GM03348 (cell line): ENCODE measurements at regions not wholly inside any gene's neighbourhood (a gene's known extent, or its start where the extent isn't known, plus 50 kb on each side); places are given as distances from the start of the nearest gene placed in this dataset.
A peak's percentile ranks its signal among the peaks of the same experiment; 100 is the strongest.

Source experiments
- DNase-seq: peaks from one replicate; pipeline ENCODE4 v3.0.0; 2012; ENCODE audit warnings: low spot score

- no peak for DNase-seq
Measured at GRCh38 chr1:22376546-22376945, 75.1 kb upstream of the ZBTB40 start.

- DNase-seq: peak; percentile 20
Measured at GRCh38 chr1:22376976-22377375, 74.7 kb upstream of the ZBTB40 start.

- DNase-seq: peak; percentile 49
Measured at GRCh38 chr1:22379566-22379965, 72.1 kb upstream of the ZBTB40 start.

- peak; percentile 25 for DNase-seq
Measured at GRCh38 chr1:22380024-22380785, 71.4 kb upstream of the ZBTB40 start.

DNA sequence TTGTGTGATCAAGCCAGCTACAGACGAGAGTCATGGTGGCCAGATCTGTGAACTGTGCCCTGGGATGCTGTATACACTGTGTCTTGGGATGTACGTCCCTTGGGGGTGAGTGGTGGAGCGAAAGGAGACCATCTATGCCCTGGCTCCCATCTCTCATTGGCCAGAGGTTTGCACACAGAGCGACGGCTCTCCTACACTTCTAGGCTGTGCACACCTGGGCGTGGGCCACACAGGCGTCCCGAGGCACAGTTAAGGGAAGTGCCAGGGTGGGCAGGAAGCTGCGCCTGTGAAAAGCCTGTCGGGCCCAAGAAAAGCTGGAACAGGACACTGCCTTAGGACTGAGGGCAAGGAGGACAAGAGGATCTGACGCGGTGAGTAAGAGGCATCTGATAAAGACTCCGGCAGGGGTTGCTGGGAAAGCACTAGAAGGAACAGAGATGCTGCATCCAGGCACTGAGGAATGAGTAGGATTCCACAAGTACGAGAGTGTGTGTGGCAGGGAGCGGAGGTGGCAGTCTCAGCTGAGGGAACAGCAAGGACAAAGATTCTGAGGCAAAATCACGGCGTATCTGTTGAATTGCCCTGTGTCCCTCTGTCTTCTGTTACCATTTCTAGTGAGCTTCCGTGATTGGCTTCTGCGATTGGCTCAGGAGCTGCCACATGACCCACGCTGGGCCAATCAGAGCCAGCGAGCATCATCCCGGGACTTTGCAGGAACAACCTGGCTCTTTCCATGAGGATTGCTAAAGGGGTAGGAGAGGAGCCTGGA is 67.9 kb upstream of the ZBTB40 start:
- no peak for DNase-seq

- no peak for DNase-seq
Measured at GRCh38 chr1:22385537-22385936, 66.1 kb upstream of the ZBTB40 start.

GRCh38 chr1:22386774-22387173 is 64.9 kb upstream of the ZBTB40 start:
- DNase-seq: no peak

GRCh38 chr1:22387919-22388580 is 63.6 kb upstream of the ZBTB40 start:
- DNase-seq: peak; percentile 49

- DNase-seq: peak; percentile 92
Measured at GRCh38 chr1:22388671-22389450, 62.8 kb upstream of the ZBTB40 start.

DNA sequence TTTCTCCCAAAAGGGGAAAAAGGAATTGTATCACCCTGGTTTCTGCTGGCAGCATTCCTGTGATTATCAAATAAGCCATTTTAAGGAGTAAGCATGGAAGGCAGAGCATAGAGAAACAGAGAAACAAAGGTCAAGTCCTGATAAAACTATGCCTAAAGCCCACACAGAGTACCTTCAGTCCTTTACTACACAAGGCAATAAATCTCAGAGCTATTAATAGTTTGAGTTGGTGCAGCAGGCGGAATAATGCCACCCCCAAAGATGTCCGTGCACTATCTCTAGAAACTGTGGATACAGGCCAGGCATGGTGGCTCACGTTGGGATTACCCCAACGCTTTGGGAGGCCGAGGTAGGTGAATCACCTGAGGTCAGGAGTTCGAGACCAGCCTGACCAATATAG is 58.1 kb upstream of the ZBTB40 start:
- no peak for DNase-seq

DNA sequence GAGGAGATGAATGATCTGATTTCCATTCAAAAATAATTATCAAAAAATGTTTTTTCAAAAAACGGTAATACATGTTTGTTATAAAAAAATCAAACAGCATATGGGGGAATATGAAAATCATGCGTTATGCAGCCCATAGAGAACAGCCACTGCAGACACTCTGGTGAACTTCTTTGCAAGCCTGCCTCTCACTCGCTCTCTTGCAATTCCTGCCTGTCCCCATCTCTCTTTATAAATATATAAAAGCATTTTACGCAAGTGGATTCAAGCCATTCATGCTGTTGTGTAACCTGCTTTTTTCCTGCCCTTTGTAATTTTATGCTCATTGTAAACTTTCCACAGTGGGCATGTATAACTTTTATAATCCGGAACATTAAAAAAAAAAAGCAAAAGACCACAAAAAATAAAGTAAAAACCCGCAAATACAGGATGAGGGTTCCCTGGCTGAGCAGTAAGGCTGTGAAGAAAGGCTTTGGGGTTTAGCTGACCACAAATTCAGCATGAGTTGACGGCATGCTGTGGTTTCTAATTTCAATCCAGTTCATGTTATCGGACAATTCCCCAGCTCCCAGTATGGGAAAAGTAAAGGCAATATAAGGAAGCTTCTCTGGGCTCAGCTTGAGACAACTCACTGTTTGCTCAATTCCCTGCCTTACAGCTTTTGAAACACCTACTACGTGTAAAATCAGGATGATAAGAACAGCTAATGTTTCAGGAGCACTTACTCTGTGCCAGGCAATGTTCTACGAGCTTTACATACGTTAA is 52.8 kb upstream of the ZBTB40 start:
- no peak for DNase-seq

DNA sequence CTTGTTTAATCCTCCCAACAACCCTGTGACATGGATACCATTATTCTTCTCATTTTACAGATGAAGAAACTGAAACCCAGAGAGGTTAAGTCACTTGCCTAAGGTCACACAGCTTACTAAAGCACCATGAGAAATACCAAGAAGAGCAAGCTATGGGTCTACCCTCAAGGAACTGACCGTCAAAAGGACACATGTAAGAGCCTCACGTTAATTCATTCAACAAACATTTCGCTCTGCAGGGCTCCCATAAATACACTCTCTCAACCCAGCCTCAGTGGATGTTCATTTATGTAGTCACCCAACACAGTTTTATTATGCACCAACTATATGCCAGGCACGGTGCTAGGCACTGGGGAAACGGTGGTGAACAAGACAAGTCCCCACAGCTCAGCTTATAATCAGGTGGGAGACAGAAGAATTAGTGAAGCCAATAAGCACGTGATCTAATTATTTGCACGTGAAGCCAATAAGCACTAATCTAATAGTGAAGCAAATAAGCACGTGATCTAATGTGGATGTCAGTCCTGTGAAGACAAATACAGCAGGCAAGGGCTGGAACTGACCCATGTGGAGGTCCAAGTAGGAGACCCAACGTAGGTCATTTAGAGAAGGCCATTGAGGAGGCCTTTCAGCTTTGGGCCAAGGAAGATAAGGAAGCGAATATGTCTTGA is 52.1 kb upstream of the ZBTB40 start:
- no peak for DNase-seq
